ENCODE measurements at regions not wholly inside any gene's neighbourhood (a gene's known extent, or its start where the extent isn't known, plus 50 kb on each side); places are given as distances from the start of the nearest gene placed in this dataset.

DNA sequence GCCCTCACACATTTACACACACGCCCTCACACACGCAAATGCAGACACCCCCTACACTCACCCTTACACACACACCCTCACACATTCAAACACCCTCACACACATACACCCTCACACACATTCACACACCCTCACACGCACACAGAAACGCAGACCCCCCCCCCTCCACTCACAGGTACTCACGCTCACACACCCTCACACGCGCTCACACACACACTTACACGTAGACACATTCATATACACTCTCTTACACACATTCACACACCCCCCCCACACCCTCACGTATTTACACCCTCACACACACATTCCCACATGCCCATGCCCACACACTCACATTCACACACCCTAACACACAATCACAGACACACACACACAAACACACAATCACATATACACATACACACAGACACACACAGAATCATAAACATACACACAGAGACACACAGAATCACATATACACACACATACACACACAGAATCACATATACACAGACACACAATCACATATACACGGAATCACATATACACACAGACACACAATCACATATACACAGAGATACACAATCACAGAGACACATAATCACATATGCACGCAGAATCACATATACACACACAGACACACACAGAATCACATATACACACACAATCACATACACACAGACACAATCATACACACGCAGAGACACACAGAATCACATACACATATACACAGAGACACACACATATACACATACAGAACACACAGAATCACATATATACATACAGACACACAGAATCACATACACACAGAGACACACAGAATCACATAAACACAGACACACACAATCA lies 250.1 kb upstream of the RPL38 start:
- DNase-seq (ENCODE audit: low read depth in 2 of 2) = no peak

DNA sequence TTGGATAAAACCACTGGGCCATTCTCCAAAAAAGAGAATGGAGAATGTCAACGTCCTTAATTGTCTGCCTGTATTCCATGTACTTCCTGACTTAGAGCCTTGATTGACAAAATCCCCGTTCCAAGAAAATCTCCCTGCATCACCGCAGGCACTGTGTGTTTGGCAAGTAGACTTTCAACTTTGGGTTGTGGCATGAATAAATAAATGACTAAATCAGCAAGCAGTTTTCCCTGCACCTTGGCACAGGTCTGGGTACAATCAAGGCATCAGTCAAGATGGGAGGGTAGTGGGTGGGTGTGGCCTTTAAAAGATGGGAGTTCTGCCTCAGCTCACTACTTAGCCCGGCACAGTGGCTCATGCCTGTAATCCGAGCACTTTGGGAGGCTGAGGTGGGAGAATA lies 248.5 kb upstream of the RPL38 start:
- no peak for DNase-seq (ENCODE audit: low read depth in 2 of 2)

GRCh38 chr17:73955616-73956015 lies 247.9 kb upstream of the RPL38 start:
- DNase-seq (ENCODE audit: low read depth in 2 of 2) = no peak

- no peak for DNase-seq (ENCODE audit: low read depth in 2 of 2)
Measured at GRCh38 chr17:73956169-73956568, 247.3 kb upstream of the RPL38 start.

- peak in 1 of 2 donors; percentile 6 for DNase-seq (ENCODE audit: low read depth in 2 of 2)
Measured at GRCh38 chr17:73956595-73957465, 246.6 kb upstream of the RPL38 start.

GRCh38 chr17:73957564-73957963 lies 245.9 kb upstream of the RPL38 start:
- DNase-seq (ENCODE audit: low read depth in 2 of 2) = no peak

DNA sequence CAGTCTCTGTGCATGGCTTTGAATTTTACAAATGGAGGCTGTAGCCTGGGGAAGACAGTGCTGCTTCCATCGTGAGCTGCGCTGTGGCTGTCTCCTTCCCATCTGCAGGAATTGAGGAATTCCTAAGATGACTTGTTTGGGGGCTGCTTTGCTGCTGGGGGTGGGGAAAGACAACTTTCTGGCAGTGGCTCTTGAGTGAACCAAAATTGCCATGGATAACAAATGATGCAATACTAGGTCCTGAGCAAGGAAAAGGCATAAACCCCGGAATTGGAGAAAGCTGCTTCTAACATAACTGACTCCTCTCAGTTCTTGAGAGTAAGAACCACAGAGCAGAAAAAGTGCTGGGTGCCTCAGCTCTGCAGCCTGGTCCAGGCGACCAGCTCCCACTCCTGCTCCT lies 245.0 kb upstream of the RPL38 start:
- DNase-seq (ENCODE audit: low read depth in 2 of 2) = no peak

DNA sequence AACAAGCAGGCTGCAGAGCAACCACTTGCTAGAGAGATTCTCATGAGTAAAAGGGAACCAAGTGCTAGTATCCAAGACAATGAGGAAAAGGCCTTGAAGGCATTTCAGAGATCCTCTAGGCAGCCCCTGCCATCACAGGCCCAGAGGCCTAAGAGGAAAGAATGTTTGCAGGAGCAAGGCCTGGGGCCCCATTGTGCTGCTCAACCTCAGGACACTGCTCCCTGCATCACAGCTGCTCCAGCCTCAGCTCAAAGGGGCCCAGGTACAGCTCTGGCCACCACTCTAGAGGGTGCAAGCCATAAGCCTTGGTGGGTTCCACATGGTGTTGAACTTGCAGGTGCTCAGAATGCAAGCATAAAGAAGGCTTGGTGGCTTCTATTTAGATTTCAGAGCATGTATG lies 243.0 kb upstream of the RPL38 start:
- no peak for DNase-seq (ENCODE audit: low read depth in 2 of 2)

- DNase-seq (ENCODE audit: low read depth in 2 of 2) = no peak
Measured at GRCh38 chr17:73962308-73962707, 241.2 kb upstream of the RPL38 start.

DNA sequence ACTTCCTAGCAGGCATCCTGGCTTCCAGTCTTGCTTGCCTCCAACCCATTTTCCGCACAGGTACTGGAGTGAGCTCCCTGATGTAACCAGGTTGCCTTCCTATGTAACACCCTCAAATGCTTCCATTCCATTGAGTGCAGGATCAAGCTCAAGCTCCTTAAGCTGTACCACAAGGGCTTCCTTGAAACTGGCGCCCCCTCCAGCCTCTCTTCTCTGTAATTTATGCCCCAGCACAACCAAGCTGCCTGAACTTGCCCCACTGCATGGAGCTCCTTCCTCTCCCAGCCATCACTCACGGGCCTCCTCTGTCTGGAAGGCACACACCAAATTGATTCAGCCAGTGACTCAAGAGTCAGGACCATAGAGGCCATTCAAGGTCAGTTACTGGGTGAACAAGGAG lies 234.8 kb upstream of the RPL38 start:
- DNase-seq (ENCODE audit: low read depth in 2 of 2) = no peak

- DNase-seq (ENCODE audit: low read depth in 2 of 2) = no peak
Measured at GRCh38 chr17:73969956-73970355, 233.5 kb upstream of the RPL38 start.

GRCh38 chr17:73971127-73971526 lies 232.4 kb upstream of the RPL38 start:
- DNase-seq (ENCODE audit: low read depth in 2 of 2) = no peak

GRCh38 chr17:73972056-73972455 lies 231.4 kb upstream of the RPL38 start:
- DNase-seq (ENCODE audit: low read depth in 2 of 2) = no peak

DNA sequence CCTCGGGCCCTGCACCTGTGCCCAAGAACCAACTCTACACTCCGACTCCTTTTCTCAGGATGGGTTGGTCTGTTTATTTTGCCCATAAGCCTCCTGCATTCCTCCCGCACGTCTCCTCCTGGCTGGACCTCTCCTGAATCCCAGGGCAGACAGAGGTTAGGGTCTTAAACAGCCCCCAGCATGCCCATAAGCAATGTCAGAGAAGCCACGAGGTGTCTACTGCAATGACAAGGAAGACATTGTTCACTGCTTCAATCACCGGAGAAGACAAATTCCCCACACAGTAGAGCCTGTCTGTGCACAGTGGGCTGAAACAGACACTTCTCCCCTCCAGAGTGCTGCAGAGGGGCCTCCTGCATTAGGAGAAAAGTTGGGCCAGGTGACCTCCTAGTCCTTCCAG lies 230.6 kb upstream of the RPL38 start:
- no peak for DNase-seq (ENCODE audit: low read depth in 2 of 2)

DNA sequence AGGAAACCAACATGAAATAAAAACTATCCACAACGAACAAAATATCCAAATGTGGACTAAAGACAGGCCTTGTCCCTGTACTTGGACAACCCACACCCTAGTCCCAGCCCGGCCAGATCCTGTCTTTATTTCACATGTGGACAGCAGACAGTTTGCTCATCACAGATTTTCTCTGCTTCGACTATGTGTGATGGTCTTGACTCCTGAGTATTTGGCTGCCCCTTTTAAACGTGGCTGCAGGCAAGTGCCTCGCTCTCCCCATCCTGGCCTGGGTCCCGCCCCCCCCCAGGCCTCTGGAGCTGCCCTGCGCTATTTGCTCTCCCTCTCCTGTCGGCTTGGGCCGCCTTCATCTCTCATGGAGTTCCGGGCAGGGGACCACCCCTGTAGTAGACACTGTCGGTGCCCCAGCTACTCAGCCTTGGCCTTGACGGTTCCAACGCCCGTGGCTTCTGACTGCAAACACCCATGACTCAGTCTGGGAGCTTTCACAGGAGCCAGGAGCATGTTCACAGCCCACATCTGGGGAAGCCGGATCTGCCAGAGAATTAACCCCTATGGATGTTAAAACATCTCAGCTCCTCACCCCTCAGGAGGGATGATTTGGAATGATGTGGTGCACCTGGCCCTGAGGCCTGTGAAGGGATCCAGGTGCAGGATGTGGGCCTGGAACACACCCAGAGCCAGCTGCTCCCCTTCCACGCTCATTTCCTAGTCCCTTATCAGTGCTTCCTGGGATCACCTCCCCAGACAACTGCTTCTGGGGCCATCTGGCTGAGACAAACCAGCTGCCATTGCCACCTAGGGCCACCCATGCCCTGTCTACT lies 229.7 kb upstream of the RPL38 start:
- no peak for DNase-seq (ENCODE audit: low read depth in 2 of 2)

GRCh38 chr17:73974536-73974935 lies 228.9 kb upstream of the RPL38 start:
- no peak for DNase-seq (ENCODE audit: low read depth in 2 of 2)

- DNase-seq (ENCODE audit: low read depth in 2 of 2) = no peak
Measured at GRCh38 chr17:73976147-73976546, 227.3 kb upstream of the RPL38 start.

- DNase-seq (ENCODE audit: low read depth in 2 of 2) = no peak
Measured at GRCh38 chr17:73976676-73977521, 226.6 kb upstream of the RPL38 start.

- no peak for DNase-seq (ENCODE audit: low read depth in 2 of 2)
Measured at GRCh38 chr17:73980517-73980916, 223.0 kb upstream of the RPL38 start.

GRCh38 chr17:73982871-73983270 lies 220.6 kb upstream of the RPL38 start:
- DNase-seq (ENCODE audit: low read depth in 2 of 2) = no peak
